Keratinocyte (primary cell): ENCODE measurements at regions not wholly inside any gene's neighbourhood (a gene's known extent, or its start where the extent isn't known, plus 50 kb on each side); places are given as distances from the start of the nearest gene placed in this dataset.

Experiments used
- DNase-seq: peaks from one replicate; pipeline ENCODE4 v3.0.0-alpha.2; 2011; ENCODE audit warnings: low read depth, missing footprints, low spot score
- FAIRE-seq: peaks from 2 replicates; lab custom pipeline; 2011; peaks lifted over from hg19 to GRCh38; lab: Jason Lieb, UNC
- H2AFZ ChIP-seq: 2 replicates; pipeline ENCODE4 v1.6.0; 2012; ENCODE audit warnings: low read length, control low read depth, inconsistent platforms; ENCODE audit not compliant: control insufficient read depth
- H3K27ac ChIP-seq: 2 replicates; pipeline ENCODE4 v1.5.1; 2011; ENCODE audit warnings: low read length; ENCODE audit not compliant: control insufficient read depth, insufficient read depth
- H3K27me3 ChIP-seq: 3 replicates; pipeline ENCODE4 v1.6.0; 2011; ENCODE audit warnings: low read length; ENCODE audit not compliant: control insufficient read depth, insufficient read depth; ENCODE audit errors: extremely low read depth
- H3K36me3 ChIP-seq, 2 experiments: 2 replicates in 1 of 2; 3 replicates in 1 of 2; pipeline ENCODE4 v1.5.1; 2011; ENCODE audit warnings: low read length in 2 of 2, mild to moderate bottlenecking in 1 of 2; ENCODE audit not compliant: control insufficient read depth in 2 of 2, insufficient read depth in 2 of 2; ENCODE audit errors: extremely low read depth in 1 of 2
- H3K4me1 ChIP-seq: 3 replicates; pipeline ENCODE4 v1.5.1; 2011; ENCODE audit warnings: low read length; ENCODE audit not compliant: control insufficient read depth, insufficient read depth; ENCODE audit errors: extremely low read depth
- H3K4me2 ChIP-seq: 3 replicates; pipeline ENCODE4 v1.6.0; 2011; ENCODE audit warnings: low read depth, low read length; ENCODE audit not compliant: control insufficient read depth, insufficient read depth; ENCODE audit errors: extremely low read depth
- H3K4me3 ChIP-seq, 3 experiments: fragments of 200-600 bp in 1 of 3; sonication (generic) in 1 of 3; 2 replicates in 2 of 3; 3 replicates in 1 of 3; pipeline ENCODE4 v1.5.1; 2011 to 2016; ENCODE audit warnings: low read length in 3 of 3, mild to moderate bottlenecking in 3 of 3, control low read depth in 2 of 3, inconsistent platforms in 1 of 3, low read depth in 1 of 3, mixed read lengths in 1 of 3, mixed run types in 1 of 3, moderate library complexity in 1 of 3; ENCODE audit not compliant: control insufficient read depth in 2 of 3, insufficient read depth in 2 of 3; ENCODE audit errors: extremely low read depth in 1 of 3
- H3K79me2 ChIP-seq: 2 replicates; pipeline ENCODE4 v1.6.0; 2012; ENCODE audit warnings: low read length; ENCODE audit not compliant: control insufficient read depth, insufficient read depth
- H3K9ac ChIP-seq: 3 replicates; pipeline ENCODE4 v1.6.0; 2011; ENCODE audit warnings: low read length; ENCODE audit not compliant: control insufficient read depth, insufficient read depth; ENCODE audit errors: extremely low read depth
- H3K9me1 ChIP-seq: 3 replicates; pipeline ENCODE4 v1.6.0; 2011; ENCODE audit warnings: low read length; ENCODE audit not compliant: control insufficient read depth, insufficient read depth; ENCODE audit errors: extremely low read depth
- H3K9me3 ChIP-seq: 2 replicates; pipeline ENCODE4 v1.5.1; 2012; ENCODE audit warnings: low read depth, low read length; ENCODE audit not compliant: control insufficient read depth
- H4K20me1 ChIP-seq: 3 replicates; pipeline ENCODE4 v1.6.0; 2011; ENCODE audit warnings: low read length; ENCODE audit not compliant: control insufficient read depth, insufficient read depth; ENCODE audit errors: extremely low read depth
- EZH2 ChIP-seq: IDR thresholded peaks from one replicate; pipeline ENCODE4 v1.6.1; 2012; ENCODE audit warnings: inconsistent platforms, mild to moderate bottlenecking, low read length, moderate library complexity
- dilution Hi-C: fragments of 300-500 bp; cut with MboI; formaldehyde crosslinking; loops from one replicate; pipeline ENCODE4 v1.7.0; 2020; ENCODE audit warnings: low sequenced_read_pairs; ENCODE audit not compliant: extremely low pct_ligation_motif_present
- TF ChIP-seq, protein P1 (sequence below), 3 experiments: IDR thresholded peaks in 1 of 3; conservative IDR thresholded peaks in 1 of 3; optimal IDR thresholded peaks in 1 of 3; 2 replicates in 2 of 3; 3 replicates in 1 of 3; pipeline versions ENCODE3 to v1.5.1; 2011; ENCODE audit warnings: low read length in 3 of 3, mild to moderate bottlenecking in 3 of 3, moderate library complexity in 2 of 3, control low read depth in 1 of 3, inconsistent platforms in 1 of 3; ENCODE audit not compliant: insufficient read depth in 2 of 3; ENCODE audit errors: extremely low read depth in 1 of 3

DNA sequence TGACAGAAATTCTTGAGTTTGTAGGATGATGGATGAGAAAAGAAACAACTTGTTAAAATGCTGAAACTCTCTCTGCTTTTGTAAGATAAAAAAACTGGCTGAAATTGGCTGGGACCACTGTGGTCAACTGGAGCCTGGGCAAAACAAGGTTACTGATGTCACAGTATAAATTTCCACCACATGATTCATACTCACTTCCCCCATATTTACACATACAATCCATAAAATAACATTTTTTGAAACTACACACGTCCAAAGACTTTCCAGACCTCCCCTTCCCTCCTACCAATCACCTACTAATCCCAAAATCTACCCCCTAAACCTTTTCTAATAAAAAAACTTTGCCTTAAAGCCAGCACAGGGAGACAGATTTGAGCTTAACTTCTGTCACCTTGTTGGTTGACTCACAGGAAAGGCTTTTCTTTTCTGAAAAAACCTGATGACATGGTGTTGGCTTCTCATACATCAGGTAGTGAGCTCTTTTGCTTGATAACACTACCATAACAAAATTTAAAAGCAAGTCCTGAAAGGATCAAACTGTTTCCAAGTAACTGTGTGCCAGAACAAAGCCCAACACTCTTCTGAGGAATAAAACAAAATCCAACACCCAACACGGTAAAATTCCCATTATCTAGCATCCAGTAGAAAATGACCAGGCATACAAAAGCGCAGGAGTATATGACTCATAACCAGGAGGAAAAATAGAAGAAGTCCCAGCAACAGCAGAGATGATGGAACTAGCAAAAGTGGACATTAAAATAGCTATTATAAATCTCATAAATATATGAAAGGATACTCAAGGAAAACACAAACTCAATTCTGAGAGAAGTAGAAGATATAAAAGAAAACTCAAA, 87.3 kb upstream of the SNRK start:
- dilution Hi-C loops, result no loop called here
- no peaks in the 10 kb centered on the region for H3K79me2 ChIP-seq
- H2AFZ ChIP-seq, result no peak overlapping the region
- no peak overlapping the region for H3K4me2 ChIP-seq
- no peaks in the 10 kb centered on the region for H3K9me1 ChIP-seq
- no peak overlapping the region for H3K27ac ChIP-seq
- H3K27me3 ChIP-seq, result peaks cover 8% of the 10 kb centered on the region
- no peak for DNase-seq
- H3K4me1 ChIP-seq, result no peaks in the 10 kb centered on the region
- FAIRE-seq, result no peak
- no peaks in the 10 kb centered on the region for H3K36me3 ChIP-seq
- no peaks in the 10 kb centered on the region for H3K9me3 ChIP-seq
- no peak overlapping the region for H3K9ac ChIP-seq
- H4K20me1 ChIP-seq, result no peaks in the 10 kb centered on the region
- H3K4me3 ChIP-seq, result no peak overlapping the region
- TF ChIP-seq, protein P1, sequence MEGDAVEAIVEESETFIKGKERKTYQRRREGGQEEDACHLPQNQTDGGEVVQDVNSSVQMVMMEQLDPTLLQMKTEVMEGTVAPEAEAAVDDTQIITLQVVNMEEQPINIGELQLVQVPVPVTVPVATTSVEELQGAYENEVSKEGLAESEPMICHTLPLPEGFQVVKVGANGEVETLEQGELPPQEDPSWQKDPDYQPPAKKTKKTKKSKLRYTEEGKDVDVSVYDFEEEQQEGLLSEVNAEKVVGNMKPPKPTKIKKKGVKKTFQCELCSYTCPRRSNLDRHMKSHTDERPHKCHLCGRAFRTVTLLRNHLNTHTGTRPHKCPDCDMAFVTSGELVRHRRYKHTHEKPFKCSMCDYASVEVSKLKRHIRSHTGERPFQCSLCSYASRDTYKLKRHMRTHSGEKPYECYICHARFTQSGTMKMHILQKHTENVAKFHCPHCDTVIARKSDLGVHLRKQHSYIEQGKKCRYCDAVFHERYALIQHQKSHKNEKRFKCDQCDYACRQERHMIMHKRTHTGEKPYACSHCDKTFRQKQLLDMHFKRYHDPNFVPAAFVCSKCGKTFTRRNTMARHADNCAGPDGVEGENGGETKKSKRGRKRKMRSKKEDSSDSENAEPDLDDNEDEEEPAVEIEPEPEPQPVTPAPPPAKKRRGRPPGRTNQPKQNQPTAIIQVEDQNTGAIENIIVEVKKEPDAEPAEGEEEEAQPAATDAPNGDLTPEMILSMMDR (optimal IDR thresholded peaks at IDR 0.05 in 1 of 3, IDR thresholded peaks at IDR 0.05 in 1 of 3, conservative IDR thresholded peaks at IDR 0.05 in 1 of 3; ENCODE audit: extremely low read depth in 1 of 3, insufficient read depth in 2 of 3, low read length in 3 of 3), result no peak
- no peak for TF ChIP-seq EZH2

DNA sequence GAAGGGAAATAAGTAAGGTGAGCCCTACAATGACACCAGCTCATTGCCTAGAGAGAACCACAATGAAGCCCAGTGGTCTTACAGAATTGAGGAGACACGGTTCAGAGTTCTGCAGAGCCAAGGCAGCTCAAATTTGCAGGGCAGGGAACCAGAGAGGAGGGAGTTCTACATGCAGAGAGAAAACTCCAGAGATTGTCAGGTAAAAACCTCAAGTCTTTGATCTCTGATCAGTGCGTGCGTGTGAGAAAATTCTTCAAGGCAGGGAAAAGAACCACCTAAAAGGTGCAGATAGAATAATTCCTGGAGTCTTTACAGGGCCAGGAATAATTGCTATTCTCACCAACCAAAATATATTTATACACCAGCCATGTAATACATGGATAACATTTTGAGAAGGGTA, 88.0 kb upstream of the SNRK start:
- no peaks in the 10 kb centered on the region for H3K9me1 ChIP-seq
- H3K79me2 ChIP-seq, result no peaks in the 10 kb centered on the region
- H3K4me2 ChIP-seq, result no peak overlapping the region
- H3K4me1 ChIP-seq, result no peaks in the 10 kb centered on the region
- no peaks in the 10 kb centered on the region for H4K20me1 ChIP-seq
- peaks cover 8% of the 10 kb centered on the region for H3K27me3 ChIP-seq
- FAIRE-seq (no peak), DNase-seq (no peak)
- TF ChIP-seq, protein P1 (optimal IDR thresholded peaks at IDR 0.05 in 1 of 3, IDR thresholded peaks at IDR 0.05 in 1 of 3, conservative IDR thresholded peaks at IDR 0.05 in 1 of 3; ENCODE audit: extremely low read depth in 1 of 3, insufficient read depth in 2 of 3, low read length in 3 of 3), result no peak
- no peak for TF ChIP-seq EZH2
- H3K9ac ChIP-seq, result no peak overlapping the region
- no peaks in the 10 kb centered on the region for H3K36me3 ChIP-seq
- H3K27ac ChIP-seq, result no peak overlapping the region
- H3K4me3 ChIP-seq, result no peak overlapping the region
- no peaks in the 10 kb centered on the region for H3K9me3 ChIP-seq
- dilution Hi-C loops, result no loop called here
- no peak overlapping the region for H2AFZ ChIP-seq
